Ishikawa (cell line): ENCODE measurements at regions not wholly inside any gene's neighbourhood (a gene's known extent, or its start where the extent isn't known, plus 50 kb on each side); places are given as distances from the start of the nearest gene placed in this dataset.

Experiments
- CEBPB ChIP-seq: IDR thresholded peaks from 2 replicates; pipeline ENCODE4 v1.6.1; 2012
- CREB1 ChIP-seq: IDR thresholded peaks from 2 replicates; pipeline ENCODE4 v1.6.1; 2012; ENCODE audit warnings: low read depth
- EGR1 ChIP-seq: IDR thresholded peaks from 2 replicates; pipeline ENCODE4 v1.6.1; 2012
- EP300 ChIP-seq: IDR thresholded peaks from 2 replicates; pipeline ENCODE4 v1.6.1; 2012; ENCODE audit warnings: borderline replicate concordance
- FOXM1 ChIP-seq: IDR thresholded peaks from 2 replicates; pipeline ENCODE4 v1.6.1; 2012; ENCODE audit warnings: low read depth, borderline replicate concordance
- NFIC ChIP-seq: IDR thresholded peaks from 2 replicates; pipeline ENCODE4 v1.6.1; 2012
- RAD21 ChIP-seq: IDR thresholded peaks from 2 replicates; pipeline ENCODE4 v1.6.1; 2012; ENCODE audit warnings: low read depth
- TAF1 ChIP-seq: IDR thresholded peaks from 2 replicates; pipeline ENCODE4 v1.6.1; 2012; ENCODE audit warnings: low read depth, mild to moderate bottlenecking
- TCF12 ChIP-seq: IDR thresholded peaks from 2 replicates; pipeline ENCODE4 v1.6.1; 2012; ENCODE audit warnings: low read depth
- TEAD4 ChIP-seq: IDR thresholded peaks from 2 replicates; pipeline ENCODE4 v1.6.1; 2012
- USF1 ChIP-seq: IDR thresholded peaks from 2 replicates; pipeline ENCODE4 v1.6.1; 2012
- YY1 ChIP-seq: IDR thresholded peaks from 2 replicates; pipeline ENCODE4 v1.6.1; 2012; ENCODE audit warnings: low read depth
- ZBTB7A ChIP-seq: IDR thresholded peaks from 2 replicates; pipeline ENCODE4 v1.6.1; 2012; ENCODE audit warnings: low read depth
- TF ChIP-seq, protein P1 (sequence below): IDR thresholded peaks from 2 replicates; pipeline ENCODE4 v1.6.1; 2012; ENCODE audit warnings: low read depth, mild to moderate bottlenecking
- TF ChIP-seq, protein P2 (sequence below): IDR thresholded peaks from 2 replicates; pipeline ENCODE4 v1.6.1; 2012

GRCh38 chr2:4354678-4355077 lies 651.3 kb downstream of the DCDC2C start:
- TF ChIP-seq FOXM1 (no peak), RAD21 (peak; percentile 36), EP300 (no peak), TCF12 (no peak), CREB1 (no peak)

DNA sequence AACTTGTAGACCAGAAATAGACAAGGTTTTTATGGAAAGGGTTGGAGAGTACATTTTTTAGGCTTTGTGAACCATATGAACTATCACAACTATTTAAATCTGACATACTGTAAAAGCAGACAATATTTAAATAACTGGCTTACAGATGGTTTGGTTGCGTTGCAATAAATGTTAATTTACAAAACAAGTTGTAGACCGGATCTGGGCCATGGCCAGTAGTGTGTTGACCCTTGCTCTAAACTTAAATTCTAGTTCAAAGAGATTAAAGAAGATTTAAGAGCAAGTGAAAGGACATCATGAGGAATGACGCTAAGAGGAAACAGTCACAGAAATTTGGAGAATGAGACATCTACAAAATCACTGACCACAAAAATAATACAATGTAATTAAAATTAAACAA lies 652.7 kb downstream of the DCDC2C start:
- TF ChIP-seq CREB1 = no peak
- TF ChIP-seq FOXM1 = no peak
- no peak for TF ChIP-seq TEAD4

DNA sequence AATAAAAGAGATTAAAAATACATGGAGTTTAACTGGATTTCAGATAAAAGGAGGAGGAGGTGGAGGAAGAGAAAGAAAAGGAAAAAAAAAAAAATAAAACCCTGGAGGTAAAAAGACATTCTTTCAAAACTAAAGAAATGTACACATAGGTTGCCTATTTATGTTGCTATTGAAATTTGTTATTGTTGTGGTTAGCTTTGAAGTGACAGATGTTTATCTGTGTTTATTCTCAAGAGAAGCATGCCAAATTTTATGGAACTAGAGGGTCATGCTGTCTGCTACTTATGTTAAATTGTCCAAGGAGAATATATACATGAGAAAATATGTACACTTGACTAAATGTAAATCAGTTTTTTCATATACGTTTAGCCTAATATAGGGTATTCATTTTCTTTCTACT lies 653.2 kb downstream of the DCDC2C start:
- TF ChIP-seq, protein P1, sequence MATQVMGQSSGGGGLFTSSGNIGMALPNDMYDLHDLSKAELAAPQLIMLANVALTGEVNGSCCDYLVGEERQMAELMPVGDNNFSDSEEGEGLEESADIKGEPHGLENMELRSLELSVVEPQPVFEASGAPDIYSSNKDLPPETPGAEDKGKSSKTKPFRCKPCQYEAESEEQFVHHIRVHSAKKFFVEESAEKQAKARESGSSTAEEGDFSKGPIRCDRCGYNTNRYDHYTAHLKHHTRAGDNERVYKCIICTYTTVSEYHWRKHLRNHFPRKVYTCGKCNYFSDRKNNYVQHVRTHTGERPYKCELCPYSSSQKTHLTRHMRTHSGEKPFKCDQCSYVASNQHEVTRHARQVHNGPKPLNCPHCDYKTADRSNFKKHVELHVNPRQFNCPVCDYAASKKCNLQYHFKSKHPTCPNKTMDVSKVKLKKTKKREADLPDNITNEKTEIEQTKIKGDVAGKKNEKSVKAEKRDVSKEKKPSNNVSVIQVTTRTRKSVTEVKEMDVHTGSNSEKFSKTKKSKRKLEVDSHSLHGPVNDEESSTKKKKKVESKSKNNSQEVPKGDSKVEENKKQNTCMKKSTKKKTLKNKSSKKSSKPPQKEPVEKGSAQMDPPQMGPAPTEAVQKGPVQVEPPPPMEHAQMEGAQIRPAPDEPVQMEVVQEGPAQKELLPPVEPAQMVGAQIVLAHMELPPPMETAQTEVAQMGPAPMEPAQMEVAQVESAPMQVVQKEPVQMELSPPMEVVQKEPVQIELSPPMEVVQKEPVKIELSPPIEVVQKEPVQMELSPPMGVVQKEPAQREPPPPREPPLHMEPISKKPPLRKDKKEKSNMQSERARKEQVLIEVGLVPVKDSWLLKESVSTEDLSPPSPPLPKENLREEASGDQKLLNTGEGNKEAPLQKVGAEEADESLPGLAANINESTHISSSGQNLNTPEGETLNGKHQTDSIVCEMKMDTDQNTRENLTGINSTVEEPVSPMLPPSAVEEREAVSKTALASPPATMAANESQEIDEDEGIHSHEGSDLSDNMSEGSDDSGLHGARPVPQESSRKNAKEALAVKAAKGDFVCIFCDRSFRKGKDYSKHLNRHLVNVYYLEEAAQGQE = no peak
- no peak for TF ChIP-seq TEAD4
- no peak for TF ChIP-seq NFIC
- no peak for TF ChIP-seq EGR1
- TF ChIP-seq USF1 = no peak
- TF ChIP-seq EP300 = no peak
- no peak for TF ChIP-seq CREB1
- TF ChIP-seq TCF12 = no peak
- TF ChIP-seq, protein P2, sequence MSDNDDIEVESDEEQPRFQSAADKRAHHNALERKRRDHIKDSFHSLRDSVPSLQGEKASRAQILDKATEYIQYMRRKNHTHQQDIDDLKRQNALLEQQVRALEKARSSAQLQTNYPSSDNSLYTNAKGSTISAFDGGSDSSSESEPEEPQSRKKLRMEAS = no peak
- no peak for TF ChIP-seq YY1
- no peak for TF ChIP-seq RAD21
- TF ChIP-seq TAF1 = no peak
- TF ChIP-seq CEBPB = no peak
- no peak for TF ChIP-seq FOXM1
- no peak for TF ChIP-seq ZBTB7A

- no peak for TF ChIP-seq CEBPB
- no peak for TF ChIP-seq USF1
- TF ChIP-seq NFIC = no peak
- TF ChIP-seq RAD21 = no peak
- TF ChIP-seq CREB1 = no peak
- TF ChIP-seq TCF12 = no peak
- TF ChIP-seq ZBTB7A = no peak
- no peak for TF ChIP-seq YY1
- no peak for TF ChIP-seq EGR1
- TF ChIP-seq, protein P2 = no peak
- TF ChIP-seq TAF1 = no peak
- TF ChIP-seq, protein P1 = no peak
Observed at GRCh38 chr2:4357121-4357520, 653.7 kb downstream of the DCDC2C start.

- TF ChIP-seq NFIC (no peak), TCF12 (no peak), CREB1 (no peak), ZBTB7A (no peak), CEBPB (no peak), EGR1 (no peak), TAF1 (no peak), FOXM1 (no peak), YY1 (no peak), EP300 (no peak), USF1 (no peak), TEAD4 (no peak), RAD21 (no peak)
- TF ChIP-seq, protein P1 = no peak
- TF ChIP-seq, protein P2 = no peak
Observed at GRCh38 chr2:4358837-4359236, 655.5 kb downstream of the DCDC2C start.
